GM18909 (cell line): ENCODE measurements at regions not wholly inside any gene's neighbourhood (a gene's known extent, or its start where the extent isn't known, plus 50 kb on each side); places are given as distances from the start of the nearest gene placed in this dataset.

ENCODE experiments used
- ATAC-seq: cut with Tn5 transposase; IDR thresholded peaks from one replicate; pipeline ENCODE4 v1.9.1; 2021; ENCODE audit warnings: mild to moderate bottlenecking; ENCODE audit not compliant: unreplicated experiment, poor library complexity

- ATAC-seq, result no peak
These were observed 393.4 kb downstream of the RAPGEF2 start for GRCh38 chr4:159496248-159496647.

GRCh38 chr4:159497936-159498335 lies 395.1 kb downstream of the RAPGEF2 start:
- no peak for ATAC-seq

GRCh38 chr4:159498446-159499115 lies 395.7 kb downstream of the RAPGEF2 start:
- no peak for ATAC-seq

- no peak for ATAC-seq
These were observed 398.0 kb downstream of the RAPGEF2 start for GRCh38 chr4:159500861-159501260.

- no peak for ATAC-seq
These were observed 400.5 kb downstream of the RAPGEF2 start for GRCh38 chr4:159503236-159504008.

- no peak for ATAC-seq
These were observed 401.8 kb downstream of the RAPGEF2 start for GRCh38 chr4:159504684-159505083.

GRCh38 chr4:159505266-159505975 lies 402.5 kb downstream of the RAPGEF2 start:
- no peak for ATAC-seq

GRCh38 chr4:159506801-159507517 lies 404.1 kb downstream of the RAPGEF2 start:
- no peak for ATAC-seq

GRCh38 chr4:159508917-159509500 lies 406.1 kb downstream of the RAPGEF2 start:
- ATAC-seq, result no peak

GRCh38 chr4:159512348-159512747 lies 409.5 kb downstream of the RAPGEF2 start:
- no peak for ATAC-seq

GRCh38 chr4:159515314-159516025 lies 412.6 kb downstream of the RAPGEF2 start:
- no peak for ATAC-seq

- no peak for ATAC-seq
These were observed 413.8 kb downstream of the RAPGEF2 start for GRCh38 chr4:159516556-159517140.

GRCh38 chr4:159520074-159520473 lies 417.2 kb downstream of the RAPGEF2 start:
- no peak for ATAC-seq

- no peak for ATAC-seq
These were observed 423.3 kb downstream of the RAPGEF2 start for GRCh38 chr4:159526172-159526571.

- no peak for ATAC-seq
These were observed 431.8 kb downstream of the RAPGEF2 start for GRCh38 chr4:159534655-159535054.

GRCh38 chr4:159538556-159538955 lies 435.7 kb downstream of the RAPGEF2 start:
- no peak for ATAC-seq

GRCh38 chr4:159540038-159540437 lies 437.2 kb downstream of the RAPGEF2 start:
- ATAC-seq, result no peak

GRCh38 chr4:159540501-159540900 lies 437.6 kb downstream of the RAPGEF2 start:
- no peak for ATAC-seq

- no peak for ATAC-seq
These were observed 438.3 kb downstream of the RAPGEF2 start for GRCh38 chr4:159541143-159541542.
